Activated CD8-positive, alpha-beta memory T cell treated with anti-CD3 and anti-CD28 coated beads for 48 hours (primary cell): ENCODE measurements at regions not wholly inside any gene's neighbourhood (a gene's known extent, or its start where the extent isn't known, plus 50 kb on each side); places are given as distances from the start of the nearest gene placed in this dataset.

Source experiments
- DNase-seq, 3 experiments: peaks; one replicate each; pipeline ENCODE4 v3.0.0-alpha.2; 2020; ENCODE audit warnings: low read depth in 2 of 3, low spot score in 2 of 3

DNA sequence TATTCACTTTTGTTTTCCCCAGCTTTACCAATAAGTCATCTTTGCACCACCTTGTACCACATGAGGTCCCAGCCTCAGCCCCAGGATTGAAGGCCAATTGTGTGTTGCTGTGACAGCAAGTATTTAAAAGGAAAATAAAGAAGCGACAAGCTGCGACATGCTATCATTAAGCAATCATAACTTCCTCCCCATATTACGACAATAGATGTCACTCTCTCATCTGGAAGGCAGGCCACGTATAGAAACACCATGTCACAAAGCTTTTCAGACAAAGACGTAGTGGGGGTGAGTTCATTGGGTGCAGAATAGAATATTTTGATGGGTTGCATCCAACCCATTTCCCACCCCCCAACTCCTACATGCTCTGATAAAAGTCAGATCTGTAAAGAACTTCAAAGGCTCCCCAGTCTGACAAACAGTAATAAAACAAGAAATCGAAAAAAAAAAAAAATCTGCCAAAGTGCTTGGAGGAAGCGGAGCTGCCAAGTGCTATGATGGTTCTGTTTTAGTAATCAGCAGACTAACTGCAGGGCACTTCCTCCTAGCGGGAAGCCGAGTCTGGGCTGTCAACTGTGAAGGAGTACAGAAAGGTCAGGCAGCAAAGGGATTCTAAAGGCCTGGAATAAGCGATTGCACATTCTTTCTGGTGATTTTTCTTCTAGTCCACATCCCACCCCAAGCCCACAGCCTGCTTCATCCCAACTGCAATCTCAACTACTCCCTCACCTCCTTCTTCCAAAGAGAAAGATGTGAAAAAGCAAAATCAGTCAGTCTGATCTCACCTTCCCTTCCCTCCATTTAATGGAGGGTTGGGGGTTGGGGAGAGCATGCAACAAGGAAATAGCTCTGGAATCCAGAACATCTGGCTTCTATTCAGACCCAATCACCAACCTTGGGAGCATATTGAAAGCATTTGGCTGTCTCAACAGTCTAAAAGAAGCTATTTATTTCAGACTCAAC is 131.4 kb upstream of the UBASH3B start:
- no peak for DNase-seq

GRCh38 chr11:122521626-122522025 is 133.9 kb upstream of the UBASH3B start:
- no peak for DNase-seq

DNA sequence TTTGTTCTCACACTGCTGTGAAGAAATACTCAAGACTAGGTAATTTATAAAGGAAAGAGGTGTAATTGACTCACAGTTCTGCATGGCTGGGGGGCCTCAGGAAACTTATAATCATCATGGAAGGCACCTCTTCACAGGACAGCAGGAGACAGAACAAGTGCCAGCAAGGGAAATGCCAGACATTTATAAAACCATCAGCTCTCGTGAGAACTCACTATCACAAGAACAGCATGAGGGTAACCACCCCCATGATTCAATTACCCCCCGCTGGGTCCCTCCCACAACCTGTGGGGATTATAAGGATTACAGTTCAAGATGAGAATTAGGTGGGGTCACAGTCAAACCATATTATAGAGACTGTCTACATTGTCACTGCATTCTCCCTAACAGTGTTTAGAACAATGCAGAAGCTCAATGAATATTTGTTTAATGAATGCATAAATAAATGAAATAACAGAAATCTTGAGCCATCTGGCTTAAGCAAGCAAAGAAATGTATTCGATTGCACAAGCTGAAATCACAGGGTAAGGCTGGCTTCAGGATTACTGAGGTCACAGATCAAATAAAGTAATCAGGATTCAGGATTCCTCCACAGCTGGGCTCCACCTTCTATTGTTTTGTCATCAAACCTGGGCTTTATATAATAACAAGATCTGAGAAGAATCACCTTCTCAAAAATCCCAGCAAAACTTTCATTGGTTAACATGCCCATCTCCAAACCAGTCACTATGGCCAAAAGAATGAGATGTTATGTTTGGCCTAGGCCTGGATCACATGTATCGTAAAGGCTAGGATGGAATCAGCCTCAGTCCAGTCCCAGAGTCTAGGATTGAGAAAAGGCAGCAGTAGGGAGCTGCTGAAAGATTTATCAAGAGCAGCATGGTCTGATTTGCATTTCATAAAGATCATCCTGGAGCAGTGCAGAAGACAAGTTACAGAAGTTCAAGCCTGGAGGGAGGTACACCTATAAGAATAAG is 137.8 kb upstream of the UBASH3B start:
- no peak for DNase-seq

GRCh38 chr11:122516686-122517085 is 138.8 kb upstream of the UBASH3B start:
- DNase-seq: no peak

- DNase-seq: no peak
These were observed 141.5 kb upstream of the UBASH3B start for GRCh38 chr11:122513997-122514396.

- no peak for DNase-seq
These were observed 142.2 kb upstream of the UBASH3B start for GRCh38 chr11:122513328-122513727.

GRCh38 chr11:122512688-122513087 is 142.8 kb upstream of the UBASH3B start:
- no peak for DNase-seq

- no peak for DNase-seq
These were observed 145.6 kb upstream of the UBASH3B start for GRCh38 chr11:122509899-122510298.

- no peak for DNase-seq
These were observed 146.4 kb upstream of the UBASH3B start for GRCh38 chr11:122509091-122509490.

GRCh38 chr11:122505304-122506006 is 150.1 kb upstream of the UBASH3B start:
- DNase-seq: peak in 2 of 3 experiments; percentile 23 to 41

GRCh38 chr11:122494221-122494620 is 161.3 kb upstream of the UBASH3B start:
- no peak for DNase-seq

DNA sequence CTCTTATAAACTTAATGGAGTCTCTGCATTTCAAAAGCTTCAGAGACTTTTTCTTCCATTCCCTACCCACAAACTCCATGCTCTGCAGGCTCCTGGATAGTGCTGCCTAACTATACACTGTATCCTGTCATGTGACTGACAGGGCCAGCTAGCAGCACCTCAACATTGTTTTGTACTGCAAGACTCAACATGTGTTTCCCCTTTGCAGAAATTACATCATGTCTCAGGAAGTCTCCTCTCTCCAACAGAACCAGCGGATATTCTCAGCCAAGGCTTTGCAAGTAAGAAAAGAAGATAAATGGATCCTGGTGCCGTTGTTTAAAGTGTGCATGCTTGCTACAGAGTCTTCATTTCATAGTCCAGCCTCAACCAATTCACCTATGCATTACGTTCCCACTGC is 164.0 kb upstream of the UBASH3B start:
- DNase-seq: no peak

DNA sequence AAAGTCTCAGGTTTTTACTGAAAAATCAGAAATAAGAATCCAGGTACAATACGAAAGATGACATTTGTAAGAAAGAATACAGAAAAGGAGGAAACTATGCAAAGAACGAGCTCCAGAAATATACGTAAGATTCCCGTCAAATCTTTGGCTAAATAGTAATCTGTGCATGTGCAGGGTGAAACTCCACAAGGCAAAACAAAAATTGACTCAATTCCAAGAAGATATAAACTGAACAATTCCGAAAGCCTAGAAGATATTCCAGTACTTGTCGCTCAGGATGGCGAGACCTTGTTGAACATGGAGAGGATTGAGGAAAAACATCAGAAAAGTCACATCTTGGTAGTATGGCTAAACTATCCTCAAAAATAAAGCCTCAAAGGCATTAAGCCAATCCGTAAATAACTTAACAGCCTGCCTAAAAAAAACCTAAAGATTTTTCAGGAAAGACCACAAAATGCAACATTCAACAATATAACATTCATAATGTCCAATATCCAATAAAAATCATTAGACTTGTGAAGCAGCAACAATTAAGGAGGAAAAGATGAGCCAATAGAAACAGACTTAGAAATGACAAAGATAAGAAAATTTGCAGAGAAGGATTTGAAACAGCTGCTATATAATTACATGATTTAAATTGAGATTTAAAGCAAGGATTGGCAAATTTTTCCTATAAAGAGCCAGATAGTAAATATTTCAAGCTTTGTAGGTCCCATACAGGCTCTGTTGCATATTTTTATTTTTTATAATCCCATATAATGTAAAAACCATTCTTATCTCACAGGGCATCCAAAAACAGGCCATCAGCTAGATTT is 166.4 kb upstream of the UBASH3B start:
- DNase-seq: no peak

GRCh38 chr11:122487669-122488068 is 167.9 kb upstream of the UBASH3B start:
- no peak for DNase-seq

- no peak for DNase-seq
These were observed 168.6 kb upstream of the UBASH3B start for GRCh38 chr11:122486793-122487495.

- DNase-seq: no peak
These were observed 176.5 kb upstream of the UBASH3B start for GRCh38 chr11:122478986-122479385.

DNA sequence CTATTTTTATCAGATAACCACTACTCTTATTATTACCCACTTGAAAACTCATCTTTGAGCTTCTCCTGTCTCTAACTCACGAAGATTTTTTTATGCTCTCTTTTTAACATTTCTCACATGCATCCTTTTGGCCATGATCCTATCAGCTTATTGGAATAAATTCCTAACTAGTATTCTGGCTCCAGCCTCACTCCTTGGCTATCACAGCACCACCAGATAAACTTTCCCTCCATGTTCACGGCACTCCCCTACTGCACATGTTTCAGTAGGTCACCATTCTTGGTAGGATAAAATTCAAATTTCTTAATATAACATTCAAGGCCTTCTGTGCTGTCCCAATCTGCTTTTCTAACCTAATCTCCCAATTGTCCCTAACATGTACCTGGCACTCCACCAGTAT is 186.6 kb upstream of the UBASH3B start:
- DNase-seq: no peak

DNA sequence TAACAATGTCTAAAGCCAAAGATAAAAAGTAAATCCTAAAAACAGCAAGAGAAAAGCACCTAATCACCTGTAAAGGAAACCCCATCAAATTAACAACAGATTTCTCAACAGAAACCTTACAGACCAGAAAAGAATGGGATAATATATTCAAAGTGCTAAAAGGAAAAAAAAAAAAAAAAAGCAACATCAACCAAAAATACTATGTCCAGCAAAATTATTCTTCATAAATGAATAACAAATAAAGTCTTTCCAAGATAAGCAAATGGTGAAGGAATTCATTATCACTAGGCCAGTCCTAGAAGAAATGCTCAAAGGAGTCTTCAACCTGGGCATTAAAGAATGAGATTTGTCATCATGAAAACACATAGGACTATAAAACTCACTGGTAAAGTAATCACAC is 192.0 kb upstream of the UBASH3B start:
- no peak for DNase-seq

- DNase-seq: no peak
These were observed 196.5 kb upstream of the UBASH3B start for GRCh38 chr11:122459064-122459463.

GRCh38 chr11:122453586-122453985 is 201.9 kb upstream of the UBASH3B start:
- DNase-seq: no peak
